Head of caudate nucleus (tissue), 42 donors: ENCODE measurements at regions not wholly inside any gene's neighbourhood (a gene's known extent, or its start where the extent isn't known, plus 50 kb on each side); places are given as distances from the start of the nearest gene placed in this dataset.
A peak's percentile ranks its signal among the peaks of the same experiment; 100 is the strongest.

Experiments
- DNase-seq, 42 donors: peaks; one replicate each; pipeline versions ENCODE4 v3.0.0 to v3.0.0-alpha.2; 2020 to 2021; ENCODE audit warnings: mixed read lengths in 7 of 42
- intact Hi-C: fragments of 100-400 bp; cut with DNase I; formaldehyde crosslinking; loops from one replicate; pipeline ENCODE4 v1.15.0; 2022

- no peak for DNase-seq
- intact Hi-C loops, result no loop called here
Observed at GRCh38 chr12:59839514-59839913, 243.7 kb downstream of the SLC16A7 start.

- DNase-seq, result no peak
- intact Hi-C loops, result no loop called here
Observed at GRCh38 chr12:59843260-59843843, 247.5 kb downstream of the SLC16A7 start.

- intact Hi-C loops, result no loop called here
- no peak for DNase-seq
Observed at GRCh38 chr12:59844750-59845149, 248.9 kb downstream of the SLC16A7 start.

GRCh38 chr12:59845293-59845692 is 249.5 kb downstream of the SLC16A7 start:
- intact Hi-C loops, result no loop called here
- DNase-seq, result no peak

GRCh38 chr12:59847127-59847526 is 251.3 kb downstream of the SLC16A7 start:
- DNase-seq, result no peak
- intact Hi-C loops, result no loop called here

GRCh38 chr12:59850268-59850667 is 254.4 kb downstream of the SLC16A7 start:
- DNase-seq, result no peak
- intact Hi-C loops, result no loop called here

- no peak for DNase-seq
- intact Hi-C loops, result no loop called here
Observed at GRCh38 chr12:59858508-59859170, 262.8 kb downstream of the SLC16A7 start.

- intact Hi-C loops, result no loop called here
- no peak for DNase-seq
Observed at GRCh38 chr12:59859171-59859510, 263.3 kb downstream of the SLC16A7 start.

GRCh38 chr12:59861635-59862034 is 265.8 kb downstream of the SLC16A7 start:
- DNase-seq, result no peak

GRCh38 chr12:59867055-59867454 is 271.2 kb downstream of the SLC16A7 start:
- no peak for DNase-seq
- intact Hi-C loops, result no loop called here

More at GRCh38 chr12:59861635-59862034, 265.8 kb downstream of the SLC16A7 start:
- intact Hi-C loops, result no loop called here

- intact Hi-C loops, result no loop called here
- no peak for DNase-seq
Observed at GRCh38 chr12:59867689-59868088, 271.9 kb downstream of the SLC16A7 start.

- DNase-seq, result no peak
- intact Hi-C loops, result no loop called here
Observed at GRCh38 chr12:59871779-59872178, 275.9 kb downstream of the SLC16A7 start.

GRCh38 chr12:59873136-59873535 is 277.3 kb downstream of the SLC16A7 start:
- no peak for DNase-seq
- intact Hi-C loops, result no loop called here

- intact Hi-C loops, result no loop called here
- DNase-seq, result no peak
Observed at GRCh38 chr12:59874781-59875180, 279.0 kb downstream of the SLC16A7 start.

GRCh38 chr12:59886131-59886733 is 290.4 kb downstream of the SLC16A7 start:
- DNase-seq, result no peak
- intact Hi-C loops, result no loop called here

GRCh38 chr12:59887178-59887577 is 291.3 kb downstream of the SLC16A7 start:
- intact Hi-C loops, result no loop called here
- DNase-seq, result no peak

GRCh38 chr12:59890896-59891579 is 295.2 kb downstream of the SLC16A7 start:
- no peak for DNase-seq
- intact Hi-C loops, result no loop called here

GRCh38 chr12:59895166-59895775 is 299.4 kb downstream of the SLC16A7 start:
- DNase-seq, result peak in 1 of 42 donors; percentile 3
- intact Hi-C loops, result no loop called here

GRCh38 chr12:59904874-59905521 is 309.2 kb downstream of the SLC16A7 start:
- DNase-seq, result no peak
- intact Hi-C loops, result no loop called here
